Neural crest cell (in vitro differentiated cells): ENCODE measurements at regions not wholly inside any gene's neighbourhood (a gene's known extent, or its start where the extent isn't known, plus 50 kb on each side); places are given as distances from the start of the nearest gene placed in this dataset.

Experiments used
- DNase-seq: peaks from one replicate; pipeline ENCODE4 v3.0.0; 2021; ENCODE audit warnings: low read depth, mixed read lengths, low spot score
- H3K27ac Mint-ChIP-seq: one replicate; pipeline ENCODE4 v1.8.0; 2021; ENCODE audit warnings: mild to moderate bottlenecking, mixed read lengths; ENCODE audit not compliant: unreplicated experiment
- H3K27me3 Mint-ChIP-seq: 2 replicates; pipeline ENCODE4 v1.8.0; 2021; ENCODE audit warnings: low read depth, mild to moderate bottlenecking, mixed read lengths
- H3K36me3 Mint-ChIP-seq: 2 replicates; pipeline ENCODE4 v1.8.0; 2021; ENCODE audit warnings: low read depth, mild to moderate bottlenecking, mixed read lengths
- H3K4me1 Mint-ChIP-seq: 2 replicates; pipeline ENCODE4 v1.8.0; 2021; ENCODE audit warnings: mixed read lengths
- H3K4me3 Mint-ChIP-seq: one replicate; pipeline ENCODE4 v1.8.0; 2021; ENCODE audit warnings: mild to moderate bottlenecking, mixed read lengths
- H3K9me3 Mint-ChIP-seq: 2 replicates; pipeline ENCODE4 v1.8.0; 2021; ENCODE audit warnings: mixed read lengths
- CTCF ChIP-seq: fragments of 200-600 bp; sonication (generic); conservative IDR thresholded peaks from 2 replicates; pipeline ENCODE4 v1.5.0; 2021; ENCODE audit warnings: antibody characterized with exemption, mild to moderate bottlenecking

- Mint-ChIP-seq H3K4me3 (no peak overlapping the region), H3K27me3 (no peaks in the 10 kb centered on the region), H3K9me3 (no peaks in the 10 kb centered on the region), H3K27ac (no peak overlapping the region), H3K4me1 (peaks cover 15% of the 10 kb centered on the region), H3K36me3 (peaks cover 3% of the 10 kb centered on the region)
- no peak for DNase-seq
- TF ChIP-seq CTCF: no peak
Observed at GRCh38 chr12:93989949-93990348, 158.4 kb upstream of the PLXNC1 start.

GRCh38 chr12:93990832-93991803, 157.3 kb upstream of the PLXNC1 start:
- no peaks in the 10 kb centered on the region for H3K9me3 Mint-ChIP-seq
- peak; percentile 46 for DNase-seq
- peak; percentile 60 for TF ChIP-seq CTCF
- no peaks in the 10 kb centered on the region for H3K27me3 Mint-ChIP-seq
- H3K4me3 Mint-ChIP-seq: no peak overlapping the region
- peaks cover 15% of the 10 kb centered on the region for H3K4me1 Mint-ChIP-seq
- peaks cover 2% of the 10 kb centered on the region for H3K36me3 Mint-ChIP-seq
- H3K27ac Mint-ChIP-seq: no peak overlapping the region

GRCh38 chr12:93991829-93992461, 156.4 kb upstream of the PLXNC1 start:
- TF ChIP-seq CTCF: no peak
- no peak overlapping the region for H3K27ac Mint-ChIP-seq

GRCh38 chr12:93994721-93995120, 153.7 kb upstream of the PLXNC1 start:
- Mint-ChIP-seq H3K4me3 (no peak overlapping the region), H3K9me3 (peaks cover 4% of the 10 kb centered on the region), H3K27me3 (no peaks in the 10 kb centered on the region), H3K4me1 (peaks cover 15% of the 10 kb centered on the region), H3K36me3 (peaks cover 2% of the 10 kb centered on the region), H3K27ac (no peak overlapping the region)
- no peak for DNase-seq
- TF ChIP-seq CTCF: no peak

More at GRCh38 chr12:93991829-93992461, 156.4 kb upstream of the PLXNC1 start:
- no peak overlapping the region for H3K4me3 Mint-ChIP-seq
- no peaks in the 10 kb centered on the region for H3K9me3 Mint-ChIP-seq
- H3K27me3 Mint-ChIP-seq: no peaks in the 10 kb centered on the region
- H3K36me3 Mint-ChIP-seq: no peaks in the 10 kb centered on the region
- H3K4me1 Mint-ChIP-seq: peaks cover 15% of the 10 kb centered on the region
- no peak for DNase-seq

GRCh38 chr12:93996321-93996720, 152.1 kb upstream of the PLXNC1 start:
- DNase-seq: no peak
- Mint-ChIP-seq H3K27ac (no peak overlapping the region), H3K27me3 (no peaks in the 10 kb centered on the region), H3K9me3 (peaks cover 4% of the 10 kb centered on the region), H3K4me1 (peaks cover 6% of the 10 kb centered on the region), H3K4me3 (no peak overlapping the region), H3K36me3 (peaks cover 2% of the 10 kb centered on the region)
- no peak for TF ChIP-seq CTCF
